Kidney (tissue), 13 donors: ENCODE measurements at regions not wholly inside any gene's neighbourhood (a gene's known extent, or its start where the extent isn't known, plus 50 kb on each side); places are given as distances from the start of the nearest gene placed in this dataset.

Experiments
- DNase-seq, 5 donors: peaks; one replicate each; pipeline ENCODE4 v3.0.0-alpha.2; 2013 to 2020
- FAIRE-seq: peaks from 2 replicates; lab custom pipeline; 2012; peaks lifted over from hg19 to GRCh38; lab: Jason Lieb, UNC
- H3K27ac ChIP-seq, 2 donors: one replicate each; pipeline ENCODE4 v1.7.0; 2013; ENCODE audit warnings: low read depth in 2 of 2, low read length in 2 of 2, inconsistent platforms in 1 of 2
- H3K27me3 ChIP-seq: one replicate; pipeline ENCODE4 v1.7.1; 2013; ENCODE audit warnings: low read length, inconsistent platforms; ENCODE audit not compliant: control insufficient read depth, insufficient read depth
- H3K36me3 ChIP-seq, 3 donors: one replicate each; pipeline versions ENCODE4 v1.7.0 to v1.7.1; 2013; ENCODE audit warnings: low read length in 3 of 3, control low read depth in 1 of 3, inconsistent platforms in 1 of 3; ENCODE audit not compliant: insufficient read depth in 3 of 3, control insufficient read depth in 2 of 3
- H3K4me1 ChIP-seq, 3 donors: one replicate each; pipeline versions ENCODE4 v1.7.0 to v1.7.1; 2013; ENCODE audit warnings: low read length in 3 of 3, inconsistent platforms in 1 of 3, low read depth in 1 of 3; ENCODE audit not compliant: control insufficient read depth in 2 of 3, insufficient read depth in 2 of 3
- H3K4me3 ChIP-seq, 3 donors: one replicate each; pipeline versions ENCODE4 v1.7.0 to v1.8.1; 2013; ENCODE audit warnings: low read length in 3 of 3, control low read depth in 1 of 3, inconsistent platforms in 1 of 3
- H3K9ac ChIP-seq, 3 donors: one replicate each; pipeline versions ENCODE4 v1.7.0 to v1.7.1; 2013; ENCODE audit warnings: low read length in 3 of 3, control low read depth in 1 of 3, inconsistent platforms in 1 of 3
- H3K9me3 ChIP-seq, 3 donors: one replicate each; pipeline versions ENCODE4 v1.7.0 to v1.7.1; 2013; ENCODE audit warnings: low read length in 3 of 3, control low read depth in 1 of 3, inconsistent platforms in 1 of 3; ENCODE audit not compliant: control insufficient read depth in 2 of 3, insufficient read depth in 1 of 3
- CTCF ChIP-seq: IDR thresholded peaks from 3 replicates; pipeline ENCODE4 v1.5.1; 2012; ENCODE audit warnings: mild to moderate bottlenecking, moderate library complexity, borderline replicate concordance; ENCODE audit not compliant: insufficient read depth; ENCODE audit errors: extremely low read depth
- intact Hi-C: fragments of 100-400 bp; cut with DNase I; formaldehyde crosslinking; loops from one replicate; pipeline ENCODE4 v1.11.1; 2022
- donor health status: control.
- donor health status: control.
- donor health status: control.
- donor health status: control.
- donor health status: control.
- donor health status: DM: yes; HTN: yes; CAD: no.
- donor health status: Normal renal cell carcinoma (clear cell type).

- H3K27ac ChIP-seq = no peak overlapping the region
- intact Hi-C loops = no loop called here
- no peaks in the 10 kb centered on the region for H3K27me3 ChIP-seq
- FAIRE-seq = no peak
- no peaks in the 10 kb centered on the region for H3K36me3 ChIP-seq
- H3K4me3 ChIP-seq = no peak overlapping the region
- peaks cover 0 to 3% (median 2%) of the 10 kb centered on the region in 3 donors for H3K4me1 ChIP-seq
- no peaks in the 10 kb centered on the region for H3K9me3 ChIP-seq
- no peak for DNase-seq
- no peak overlapping the region for H3K9ac ChIP-seq
- no peak for TF ChIP-seq CTCF
Observed at GRCh38 chr6:21764989-21765388, 171.4 kb downstream of the SOX4 start.

- no peak for TF ChIP-seq CTCF
- no peak overlapping the region for H3K27ac ChIP-seq
- no peaks in the 10 kb centered on the region for H3K36me3 ChIP-seq
- no peak overlapping the region for H3K9ac ChIP-seq
- no peaks in the 10 kb centered on the region for H3K27me3 ChIP-seq
- H3K9me3 ChIP-seq = no peaks in the 10 kb centered on the region
- intact Hi-C loops = no loop called here
- no peak overlapping the region for H3K4me3 ChIP-seq
- DNase-seq (no peak), FAIRE-seq (peak; percentile 79)
- H3K4me1 ChIP-seq = peaks cover 0 to 7% (median 6%) of the 10 kb centered on the region in 3 donors
Observed at GRCh38 chr6:21767891-21768648, 174.5 kb downstream of the SOX4 start.

- DNase-seq = peak in 2 of 5 donors; percentile 67 to 78
Observed at GRCh38 chr6:21769405-21769861, 175.9 kb downstream of the SOX4 start.

More at GRCh38 chr6:21769405-21769861, 175.9 kb downstream of the SOX4 start:
- no peak for FAIRE-seq
- Histone ChIP-seq H3K36me3 (no peaks in the 10 kb centered on the region), H3K9ac (no peak overlapping the region), H3K4me1 (peaks cover 0 to 7% (median 6%) of the 10 kb centered on the region in 3 donors), H3K27ac (no peak overlapping the region), H3K4me3 (no peak overlapping the region), H3K9me3 (no peaks in the 10 kb centered on the region), H3K27me3 (no peaks in the 10 kb centered on the region)
- no peak for TF ChIP-seq CTCF
- intact Hi-C loops = no loop called here
